HG02870 (cell line): ENCODE measurements at regions not wholly inside any gene's neighbourhood (a gene's known extent, or its start where the extent isn't known, plus 50 kb on each side); places are given as distances from the start of the nearest gene placed in this dataset.
"Not testable (repeated sequence)": the region's sequence is repeated elsewhere in the genome, so short reads cannot be mapped to it uniquely, and the experiment has no call there.

Experiments
- ATAC-seq: cut with Tn5 transposase; IDR thresholded peaks from one replicate; pipeline ENCODE4 v1.9.1; 2021; ENCODE audit warnings: mild to moderate bottlenecking, moderate library complexity; ENCODE audit not compliant: unreplicated experiment

DNA sequence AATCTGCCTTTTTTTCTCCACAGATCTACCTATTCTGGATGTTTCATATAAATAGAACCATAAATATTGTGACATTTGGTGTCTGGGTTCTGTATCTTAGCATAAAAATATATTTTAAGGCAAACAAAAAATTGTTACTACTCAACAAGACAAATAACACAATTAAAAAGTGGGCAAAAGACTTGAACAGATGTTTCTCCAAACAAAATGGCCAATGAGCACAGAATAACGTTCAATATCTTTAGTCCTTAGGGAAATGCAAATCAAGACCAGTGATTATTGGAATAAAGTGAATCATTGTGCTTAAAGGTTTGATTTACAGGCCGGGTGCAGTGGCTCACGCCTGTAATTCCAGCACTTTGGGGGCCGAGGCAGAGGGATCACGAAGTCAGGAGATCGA is 1331.3 kb downstream of the AACS start:
- no peak for ATAC-seq

GRCh38 chr12:126397071-126397581 is 1331.9 kb downstream of the AACS start:
- ATAC-seq = no peak

- no peak for ATAC-seq
These were observed 1332.4 kb downstream of the AACS start for GRCh38 chr12:126397660-126398059.

GRCh38 chr12:126400831-126401230 is 1335.6 kb downstream of the AACS start:
- no peak for ATAC-seq

DNA sequence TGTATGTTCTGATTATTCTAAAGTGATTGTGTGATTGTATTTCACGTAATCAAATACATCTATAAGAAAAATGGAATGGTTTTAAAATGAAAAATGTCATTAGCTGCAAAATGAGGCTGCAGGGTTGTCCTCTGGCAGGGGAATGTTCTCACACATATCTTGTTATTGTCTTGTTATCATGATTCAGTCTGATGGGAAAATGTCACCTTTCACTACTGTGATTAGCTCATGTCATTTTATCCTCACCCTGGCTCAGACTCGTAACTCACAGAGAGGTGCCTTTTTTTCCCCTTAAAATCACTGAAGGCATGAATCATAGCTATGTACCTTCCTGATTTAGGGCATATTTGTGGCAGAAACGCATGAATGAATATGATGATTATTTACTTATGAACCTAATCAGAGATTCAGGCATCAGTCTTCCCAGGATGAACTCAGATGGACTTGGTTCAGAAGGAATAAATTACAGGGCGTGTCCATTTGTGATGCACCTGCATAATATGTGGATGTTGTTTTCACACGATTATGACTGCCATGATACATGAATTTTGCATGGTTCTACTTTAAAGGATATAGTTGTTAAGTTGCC is 1339.2 kb downstream of the AACS start:
- ATAC-seq = no peak

DNA sequence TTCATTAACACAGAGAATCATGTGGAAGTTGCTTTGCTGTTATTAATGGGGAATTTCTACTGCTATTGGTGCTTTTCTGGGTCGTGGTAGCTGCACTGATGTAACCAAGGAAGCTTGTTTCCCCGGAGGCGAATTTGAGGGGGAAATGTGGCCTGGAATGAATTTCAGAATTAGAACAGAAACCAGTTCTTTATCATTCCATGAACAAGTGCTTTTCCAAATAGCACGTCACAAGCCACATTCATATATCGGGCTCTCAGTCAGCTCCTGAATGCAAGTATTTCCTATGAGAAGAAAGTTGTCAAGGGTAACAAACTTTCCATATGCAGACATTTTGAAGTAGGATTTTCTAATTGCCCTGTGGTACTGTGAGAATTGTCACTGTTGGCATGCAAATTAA is 1353.2 kb downstream of the AACS start:
- ATAC-seq = no peak

DNA sequence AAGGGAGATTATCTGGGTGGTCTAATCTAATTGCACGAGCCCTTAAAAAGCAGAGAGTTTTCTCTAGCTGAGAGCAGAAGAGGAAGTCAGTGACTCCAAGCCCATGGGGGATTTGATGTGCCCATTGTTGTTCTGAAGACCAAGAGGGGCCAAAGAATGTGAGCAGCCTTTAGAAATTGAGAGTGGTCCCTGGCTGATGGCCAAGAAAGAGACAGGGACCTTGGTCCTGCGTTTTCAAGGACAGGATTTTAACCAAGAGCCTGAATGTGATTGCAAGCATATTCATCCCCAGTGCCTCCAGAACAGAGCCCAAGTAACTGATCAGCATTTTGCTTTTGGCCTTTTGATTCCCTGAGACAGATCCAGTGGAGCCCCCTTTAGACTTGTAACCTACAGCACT is 1353.9 kb downstream of the AACS start:
- ATAC-seq = no peak

GRCh38 chr12:126424696-126425095 is 1359.5 kb downstream of the AACS start:
- no peak for ATAC-seq

DNA sequence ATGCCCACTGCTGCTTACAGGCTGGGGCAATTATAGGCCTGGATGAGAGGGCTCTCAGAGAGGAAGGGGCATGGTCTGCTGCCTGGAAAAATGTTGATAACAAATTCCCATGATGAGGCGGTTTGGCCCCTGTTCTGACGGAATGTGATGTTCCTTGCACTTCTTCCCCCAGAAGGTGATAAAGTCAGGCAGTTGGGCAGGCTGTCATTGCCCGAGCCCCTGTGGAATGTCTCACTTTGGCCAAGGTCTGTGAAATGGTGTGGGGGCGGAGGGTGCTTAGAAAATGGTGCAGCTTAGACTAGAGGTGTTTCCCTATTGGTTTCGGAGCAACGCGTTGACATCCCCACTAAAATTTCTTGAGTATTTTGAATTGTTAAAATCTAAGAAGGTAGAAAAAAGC is 1360.0 kb downstream of the AACS start:
- no peak for ATAC-seq

GRCh38 chr12:126428769-126429168 is 1363.5 kb downstream of the AACS start:
- ATAC-seq = no peak

DNA sequence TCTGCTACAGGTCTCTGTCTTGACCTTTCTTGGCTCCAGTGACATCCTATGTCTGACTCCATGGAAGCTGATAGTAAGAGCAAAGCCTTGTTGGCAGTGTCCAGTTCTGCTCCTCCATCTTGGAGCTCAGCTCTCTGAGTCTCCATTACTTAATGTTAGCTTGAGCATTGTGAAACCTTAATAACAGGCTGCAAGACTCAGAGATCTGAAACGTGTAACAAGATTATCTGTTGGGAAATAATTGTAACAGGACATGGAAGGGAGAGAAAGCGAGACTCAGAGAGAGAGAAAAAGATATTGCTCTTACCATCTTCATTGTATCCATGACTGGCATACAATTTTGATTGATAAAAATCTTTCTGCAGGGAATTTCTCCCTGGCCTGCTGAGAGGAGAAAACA is 1365.7 kb downstream of the AACS start:
- no peak for ATAC-seq

DNA sequence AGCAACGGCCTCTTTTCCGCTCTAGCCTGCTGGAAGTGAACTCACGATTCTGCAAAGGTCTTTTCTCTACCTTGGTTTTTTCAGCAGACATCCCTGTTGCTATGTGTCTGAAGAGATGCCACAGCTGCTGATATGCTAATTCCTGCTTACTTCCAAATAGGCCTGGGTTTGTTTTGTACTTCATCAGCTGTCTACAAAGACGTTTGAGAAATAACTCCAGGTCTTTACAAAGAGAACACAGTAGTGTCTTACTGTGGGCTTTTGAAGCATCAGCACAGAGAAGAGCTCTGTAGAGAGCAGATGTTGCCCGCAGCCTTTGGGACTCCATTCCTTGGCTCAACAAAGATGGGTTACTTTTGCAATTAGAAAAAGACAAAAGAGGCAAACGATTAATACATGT is 1366.5 kb downstream of the AACS start:
- ATAC-seq = no peak

GRCh38 chr12:126432780-126433179 is 1367.5 kb downstream of the AACS start:
- ATAC-seq = no peak

GRCh38 chr12:126434412-126434985 is 1369.3 kb downstream of the AACS start:
- ATAC-seq = no peak

DNA sequence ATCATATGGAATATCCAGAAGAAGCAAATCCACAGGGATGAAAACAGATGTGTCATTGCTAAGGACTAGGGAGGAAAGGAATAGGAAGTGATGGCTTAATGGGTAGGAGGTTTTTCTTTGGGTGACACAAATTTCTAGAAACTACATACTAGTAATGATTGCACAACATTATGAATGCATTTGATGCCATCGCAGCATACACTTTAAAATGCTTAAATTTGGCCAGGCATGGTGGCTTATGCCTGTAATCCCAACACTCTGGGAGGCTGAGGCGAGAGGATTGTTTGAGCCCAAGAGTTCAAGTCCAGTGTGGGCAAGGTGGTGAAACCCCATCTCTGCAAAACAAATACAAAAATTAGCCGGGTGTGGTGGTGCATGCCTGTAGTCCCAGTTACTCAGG is 1370.8 kb downstream of the AACS start:
- ATAC-seq = no peak

DNA sequence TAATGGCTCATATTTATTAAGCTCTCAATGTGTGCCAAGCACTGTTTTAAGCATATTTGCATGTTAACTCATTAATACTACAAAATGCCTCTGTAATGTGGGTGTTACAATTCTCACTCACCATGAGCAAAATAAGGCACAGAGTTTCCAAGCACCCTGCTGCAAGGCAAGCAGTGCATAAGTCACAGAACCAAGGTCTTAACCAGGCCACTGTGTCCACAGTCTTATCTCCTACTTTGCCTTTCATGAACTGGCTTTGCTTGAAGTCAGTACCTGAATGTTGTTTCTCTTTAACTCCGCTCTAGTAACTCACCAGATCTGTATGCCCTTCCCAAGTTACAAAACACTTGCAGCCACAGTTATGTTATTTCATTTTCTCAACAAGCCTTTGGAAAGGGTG is 1372.7 kb downstream of the AACS start:
- no peak for ATAC-seq

DNA sequence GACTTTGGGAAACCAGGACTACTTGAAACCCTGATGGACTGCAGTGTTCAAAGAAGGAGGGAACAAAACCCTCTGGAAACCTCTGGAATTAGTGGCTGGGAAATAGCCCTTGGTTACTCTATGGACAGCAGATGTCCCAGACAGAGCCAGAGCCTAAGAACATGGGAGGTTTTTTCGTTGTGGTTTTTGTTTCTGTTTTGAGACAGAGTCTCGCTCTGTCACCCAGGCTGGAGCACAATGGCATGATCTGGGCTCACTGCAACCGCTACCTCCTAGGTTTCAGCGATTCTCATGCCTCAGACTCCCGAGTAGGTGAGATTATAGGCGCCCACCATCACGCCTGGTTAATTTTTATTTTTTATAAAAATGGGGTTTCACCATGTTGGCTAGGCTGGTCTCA is 1378.7 kb downstream of the AACS start:
- ATAC-seq = no peak

- ATAC-seq = no peak
These were observed 1382.1 kb downstream of the AACS start for GRCh38 chr12:126447346-126447745.

GRCh38 chr12:126451809-126452208 is 1386.6 kb downstream of the AACS start:
- ATAC-seq = no peak

- not testable (repeated sequence) for ATAC-seq
These were observed 1387.5 kb downstream of the AACS start for GRCh38 chr12:126452686-126453085.

DNA sequence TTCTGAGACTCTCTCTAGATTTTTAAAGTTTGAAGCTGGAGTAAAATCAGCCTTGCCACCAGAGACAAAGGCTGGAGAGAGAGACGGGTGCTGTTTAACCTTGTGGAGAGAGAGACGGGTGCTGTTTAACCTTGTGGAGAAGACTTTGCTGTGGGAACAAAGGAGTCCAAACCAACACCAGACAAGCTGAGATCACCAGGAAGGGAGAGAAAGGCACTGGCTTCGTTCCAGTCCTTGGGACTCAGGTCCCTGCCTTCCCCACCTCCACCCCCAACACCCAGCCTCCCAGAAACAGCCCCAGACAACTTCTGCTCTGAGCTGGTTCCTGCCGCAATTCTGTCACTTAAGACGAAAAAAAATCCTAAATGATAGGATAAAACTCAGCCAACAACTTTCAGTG is 1389.3 kb downstream of the AACS start:
- ATAC-seq = no peak

DNA sequence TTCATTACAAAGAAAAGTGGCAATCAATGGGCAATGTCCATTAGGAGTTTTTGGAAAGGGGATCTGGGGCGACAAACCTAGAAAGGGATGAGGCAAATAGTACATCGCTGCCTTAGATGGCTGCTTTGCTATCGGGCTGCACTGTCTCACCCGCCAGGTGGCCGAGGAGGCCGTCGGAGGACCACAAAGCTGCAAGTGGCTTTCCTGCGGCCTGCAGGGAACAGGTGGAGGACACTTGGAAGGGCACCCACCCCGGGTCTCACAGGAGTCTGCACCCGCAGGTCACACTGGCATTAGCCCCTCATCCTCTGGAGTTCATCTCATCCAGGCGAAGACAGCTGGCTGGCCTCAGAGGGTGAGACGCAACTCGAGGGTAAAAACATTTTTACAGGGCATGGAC is 1392.5 kb downstream of the AACS start:
- ATAC-seq = no peak

- ATAC-seq = no peak
These were observed 1398.9 kb downstream of the AACS start for GRCh38 chr12:126464153-126464552.
